GM10266 (cell line): ENCODE measurements at regions not wholly inside any gene's neighbourhood (a gene's known extent, or its start where the extent isn't known, plus 50 kb on each side); places are given as distances from the start of the nearest gene placed in this dataset.

Experiments used
- DNase-seq: peaks from one replicate; pipeline ENCODE4 v3.0.0; 2012; ENCODE audit errors: extremely low spot score
- CTCF ChIP-seq: IDR thresholded peaks from 2 replicates; pipeline ENCODE4 v1.5.1; 2012; ENCODE audit warnings: mild to moderate bottlenecking, low read depth; ENCODE audit not compliant: control insufficient read depth, insufficient read depth; ENCODE audit errors: missing control alignments

DNA sequence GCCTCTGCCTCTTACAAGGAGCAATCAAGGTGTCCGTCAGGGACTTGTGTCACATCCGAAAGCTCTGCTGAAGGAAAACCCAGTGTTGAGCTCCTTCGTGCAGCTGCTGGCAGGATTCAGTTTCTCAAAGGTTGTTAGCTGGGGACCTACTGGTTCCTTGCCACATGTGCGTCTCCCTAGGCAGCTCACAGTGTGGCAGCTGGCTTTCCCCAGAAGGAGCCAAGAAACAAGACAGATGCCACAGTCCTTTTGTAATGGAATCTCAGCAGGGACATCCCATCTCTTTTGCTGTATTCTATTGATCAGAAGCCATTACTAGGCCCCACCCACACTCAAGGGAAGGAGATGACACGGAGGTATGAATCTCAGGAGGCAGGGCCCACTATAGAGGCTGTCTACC lies 488.8 kb downstream of the CD83 start:
- TF ChIP-seq CTCF, result no peak
- DNase-seq, result no peak

DNA sequence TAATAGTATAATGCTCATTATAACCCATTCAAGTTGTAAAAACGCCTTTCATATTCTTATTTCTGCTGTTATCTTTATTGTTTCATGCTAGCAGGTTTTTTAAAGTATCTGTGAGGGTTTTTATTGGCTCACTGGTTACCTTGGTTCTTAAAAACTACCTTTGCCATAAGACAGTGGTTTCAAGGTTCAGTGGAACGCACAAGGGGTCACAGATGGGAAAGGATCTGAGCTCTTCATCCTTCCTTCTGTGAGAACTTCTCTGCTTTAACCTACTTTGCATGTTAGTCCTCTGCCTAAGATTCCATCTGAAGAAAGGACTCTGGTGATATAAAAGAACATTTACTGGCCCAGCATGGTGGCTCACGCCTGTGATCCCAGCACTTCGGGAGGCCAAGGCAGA lies 492.6 kb downstream of the CD83 start:
- DNase-seq, result no peak

GRCh38 chr6:14612016-14612980 lies 494.7 kb downstream of the CD83 start:
- no peak for TF ChIP-seq CTCF
- no peak for DNase-seq

More for the DNA sequence above, 492.6 kb downstream of the CD83 start:
- no peak for TF ChIP-seq CTCF

DNA sequence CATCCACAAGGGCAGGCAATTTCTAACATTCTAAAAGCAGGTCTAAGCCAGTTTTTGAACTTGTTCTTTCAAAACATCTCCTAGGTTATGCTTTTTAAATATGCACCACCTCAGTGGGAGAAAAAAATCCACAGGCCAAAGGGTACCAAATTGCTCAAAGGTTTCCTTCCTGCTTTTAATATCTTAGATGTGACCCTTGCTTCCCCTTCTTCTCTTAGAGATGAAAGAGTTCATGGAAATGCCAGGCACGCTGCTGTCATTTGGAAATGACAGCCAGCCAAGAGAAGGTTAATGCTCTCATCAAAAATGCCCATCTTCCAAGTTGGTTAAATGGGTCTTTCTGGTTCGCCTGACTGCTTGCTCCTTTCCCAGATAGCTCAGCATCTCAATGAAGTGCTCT lies 497.1 kb downstream of the CD83 start:
- no peak for DNase-seq
- no peak for TF ChIP-seq CTCF

DNA sequence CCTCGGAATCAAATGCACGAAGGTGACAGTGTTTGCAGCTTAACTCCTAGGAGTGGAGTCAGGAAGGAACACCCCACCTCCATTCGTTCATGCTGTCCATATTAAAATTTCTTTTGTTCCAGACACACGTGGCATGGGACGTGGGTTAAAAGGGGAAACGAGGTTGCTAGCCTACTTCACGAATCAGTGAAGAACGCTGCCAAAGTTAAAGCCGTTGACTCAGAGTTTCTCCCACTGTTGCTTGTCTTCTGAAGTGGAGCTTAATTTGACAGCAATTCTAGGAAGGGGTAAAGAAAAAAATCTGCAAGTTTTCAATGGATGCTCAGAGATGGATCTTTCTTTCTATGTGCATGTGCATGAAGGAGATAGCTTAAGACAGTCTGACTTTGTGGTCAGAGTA lies 499.1 kb downstream of the CD83 start:
- no peak for TF ChIP-seq CTCF
- DNase-seq, result no peak

GRCh38 chr6:14618759-14619418 lies 501.3 kb downstream of the CD83 start:
- TF ChIP-seq CTCF, result no peak
- no peak for DNase-seq

GRCh38 chr6:14619419-14619781 lies 501.8 kb downstream of the CD83 start:
- no peak for TF ChIP-seq CTCF
- DNase-seq, result no peak
